ENCODE measurements at regions not wholly inside any gene's neighbourhood (a gene's known extent, or its start where the extent isn't known, plus 50 kb on each side); places are given as distances from the start of the nearest gene placed in this dataset.

DNA sequence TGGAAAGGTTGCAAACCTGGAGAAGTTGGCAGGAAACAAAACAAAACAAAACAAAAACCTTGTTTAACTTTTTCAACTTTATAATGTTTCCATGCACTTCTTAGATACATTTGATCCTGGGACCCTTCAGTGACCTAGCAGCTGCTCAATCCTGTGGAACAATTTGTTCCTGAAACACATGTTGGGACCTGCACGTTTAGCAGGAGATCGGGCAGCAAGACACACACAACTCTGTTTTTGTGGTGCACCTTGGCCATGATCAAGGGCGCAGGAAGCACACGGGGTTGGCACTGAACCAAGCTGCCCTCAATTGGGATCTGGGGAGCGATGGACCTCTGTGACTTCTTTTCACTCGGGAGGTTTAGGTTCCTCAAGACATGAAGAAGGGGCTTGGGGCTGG lies 268.7 kb downstream of the LOXHD1 start:
- no peak for DNase-seq

DNA sequence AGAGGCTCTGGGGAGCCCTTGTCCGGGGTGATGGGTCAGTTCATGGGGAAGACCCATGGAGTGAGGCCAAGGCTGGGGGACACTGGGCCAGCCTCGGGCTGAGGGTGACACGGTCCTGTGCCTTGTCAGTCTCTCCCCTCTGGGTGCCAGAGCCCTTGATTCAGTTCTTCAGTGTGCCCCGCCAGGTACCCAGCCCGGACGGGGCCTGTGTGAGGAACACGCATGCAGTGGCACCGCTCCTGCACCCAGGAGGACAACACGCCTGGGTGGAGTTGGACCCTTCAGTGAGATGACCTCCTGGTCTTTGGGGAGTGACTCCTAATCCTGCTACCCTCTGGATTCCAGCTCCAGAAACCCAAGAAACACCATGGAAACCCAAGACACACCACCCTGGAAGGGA lies 264.4 kb downstream of the LOXHD1 start:
- DNase-seq = no peak

DNA sequence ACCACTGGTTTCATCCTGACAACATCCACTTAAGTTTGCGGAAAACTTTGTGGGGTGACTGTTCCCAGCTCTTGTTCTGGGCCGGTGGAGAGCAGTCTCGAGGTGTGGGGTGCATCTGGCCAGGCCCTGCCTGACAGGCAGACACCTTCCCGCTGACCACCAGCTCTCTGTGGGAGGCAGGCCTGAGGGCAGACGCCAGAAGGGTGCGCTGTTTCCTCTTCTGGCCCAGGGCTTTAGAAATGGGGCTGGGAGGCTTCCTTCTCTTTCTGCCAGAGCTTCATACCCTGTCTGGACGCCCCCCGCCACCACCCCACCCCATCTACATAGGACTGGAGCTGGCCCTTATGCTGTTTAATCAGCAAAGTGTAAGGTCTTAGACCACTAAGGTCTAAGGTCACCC lies 263.8 kb downstream of the LOXHD1 start:
- no peak for DNase-seq

DNA sequence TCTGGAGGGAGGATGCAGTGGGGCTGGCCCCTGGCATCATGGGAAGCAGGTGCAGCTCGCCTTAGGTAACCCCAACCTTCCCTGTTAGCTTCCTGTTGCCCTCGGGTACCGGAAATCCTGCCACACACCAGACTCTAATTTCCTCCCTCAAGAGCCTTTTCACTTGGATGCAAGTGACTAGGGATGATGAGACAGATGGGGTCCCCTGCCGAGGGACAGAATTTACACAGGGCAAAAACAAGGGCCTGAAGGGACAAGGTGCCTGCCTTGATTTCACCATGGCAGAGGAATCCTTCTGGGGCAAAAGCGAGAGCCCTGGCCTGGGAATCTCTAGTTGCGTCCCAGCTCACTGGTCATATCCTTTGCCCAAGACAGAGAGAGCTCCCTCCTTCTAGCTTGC lies 263.1 kb downstream of the LOXHD1 start:
- no peak for DNase-seq

DNA sequence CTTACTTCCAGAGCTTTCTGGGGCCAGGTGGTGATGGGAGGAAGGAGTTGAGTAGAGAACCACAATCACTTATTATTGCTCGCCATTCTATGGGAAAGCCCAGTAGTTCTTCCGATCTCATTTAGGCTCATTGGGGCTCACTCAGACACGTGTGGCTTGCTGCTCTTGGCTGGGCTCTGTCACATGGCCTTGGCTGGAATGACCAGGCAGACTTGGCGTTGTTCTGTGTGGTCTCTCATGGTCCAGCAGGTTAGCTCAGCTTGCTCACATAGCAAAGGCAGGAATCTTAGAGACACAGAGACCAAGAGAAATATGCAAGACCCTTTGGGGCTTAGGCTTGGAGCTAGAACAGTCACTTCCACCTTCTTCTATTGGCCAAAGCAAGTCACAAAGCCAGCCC lies 261.2 kb downstream of the LOXHD1 start:
- no peak for DNase-seq

DNA sequence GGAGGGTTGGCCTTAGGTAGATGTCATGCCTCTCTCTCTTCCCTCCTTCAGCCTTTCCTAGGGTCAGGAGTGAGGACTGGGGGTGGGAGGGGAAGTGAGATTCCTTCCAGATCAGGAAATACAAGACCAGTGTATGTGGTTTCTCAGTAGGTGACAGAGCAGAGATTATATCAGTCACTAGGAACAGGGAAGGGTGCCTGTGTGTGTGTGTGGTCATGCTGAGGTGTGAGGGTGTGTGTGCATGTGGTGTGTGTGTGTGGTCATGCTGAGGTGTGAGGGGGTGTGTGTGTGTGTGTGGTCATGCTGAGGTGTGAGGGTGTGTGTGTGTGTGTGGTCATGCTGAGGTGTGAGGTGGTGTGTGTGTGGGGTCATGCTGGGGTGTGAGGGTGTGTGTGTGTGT lies 259.8 kb downstream of the LOXHD1 start:
- no peak for DNase-seq

DNA sequence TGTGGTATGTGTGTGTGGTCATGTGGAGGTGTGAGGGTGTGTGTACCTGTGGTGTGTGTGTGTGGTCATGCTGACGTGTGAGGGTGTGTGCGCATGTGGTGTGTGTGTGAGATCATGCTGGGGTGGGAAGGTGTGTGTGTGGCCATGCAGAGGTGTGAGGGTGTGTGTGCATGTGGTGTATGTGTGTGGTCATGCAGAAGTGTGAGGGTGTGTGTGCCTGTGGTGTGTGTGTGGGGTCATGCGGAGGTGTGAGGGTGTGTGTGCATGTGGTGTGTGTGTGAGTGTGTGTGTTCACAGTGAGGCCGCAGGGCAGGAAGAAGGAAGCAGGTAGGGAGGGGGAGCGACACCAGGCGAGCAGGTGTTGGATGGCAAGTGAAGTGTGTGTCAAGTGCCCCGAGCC lies 259.0 kb downstream of the LOXHD1 start:
- no peak for DNase-seq

DNA sequence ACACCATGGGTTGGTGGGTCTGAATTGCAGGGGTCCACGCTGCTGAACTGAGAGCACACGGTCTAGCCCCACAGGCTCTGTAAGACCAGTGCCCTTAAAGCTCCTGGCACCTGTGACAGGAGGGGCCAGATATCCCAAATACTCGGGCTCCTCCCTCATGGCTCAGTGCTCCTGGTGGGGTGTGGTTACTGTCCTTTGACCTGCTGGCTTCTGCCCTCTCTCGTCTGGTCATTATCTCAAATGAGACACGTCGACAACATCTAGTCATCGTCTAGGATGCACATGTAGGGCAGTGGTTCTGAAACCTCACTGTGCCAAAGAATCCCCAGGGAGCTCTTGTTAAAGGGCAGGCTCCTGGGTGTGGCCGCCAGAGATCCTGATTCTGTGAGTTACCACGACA lies 258.4 kb downstream of the LOXHD1 start:
- no peak for DNase-seq

DNA sequence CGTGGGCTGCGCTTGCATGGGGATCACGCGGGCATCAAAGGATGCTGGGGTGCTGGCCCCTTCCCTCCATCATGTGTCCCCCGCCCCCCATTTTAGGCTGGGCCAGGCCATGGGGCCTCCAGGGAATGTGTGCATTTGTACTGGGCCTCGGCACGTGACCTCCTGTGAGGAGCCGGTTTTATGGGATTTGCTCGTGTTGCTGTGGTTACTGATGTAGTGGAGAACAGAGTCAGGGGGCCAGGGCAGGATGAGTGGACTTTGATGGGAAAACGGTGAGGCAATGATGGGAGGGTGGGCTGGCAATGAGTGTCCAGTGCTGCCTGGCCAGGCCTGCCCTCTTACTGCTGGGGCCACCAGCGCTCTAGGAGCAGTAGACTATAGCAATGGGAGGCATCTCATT lies 257.7 kb downstream of the LOXHD1 start:
- DNase-seq = no peak

DNA sequence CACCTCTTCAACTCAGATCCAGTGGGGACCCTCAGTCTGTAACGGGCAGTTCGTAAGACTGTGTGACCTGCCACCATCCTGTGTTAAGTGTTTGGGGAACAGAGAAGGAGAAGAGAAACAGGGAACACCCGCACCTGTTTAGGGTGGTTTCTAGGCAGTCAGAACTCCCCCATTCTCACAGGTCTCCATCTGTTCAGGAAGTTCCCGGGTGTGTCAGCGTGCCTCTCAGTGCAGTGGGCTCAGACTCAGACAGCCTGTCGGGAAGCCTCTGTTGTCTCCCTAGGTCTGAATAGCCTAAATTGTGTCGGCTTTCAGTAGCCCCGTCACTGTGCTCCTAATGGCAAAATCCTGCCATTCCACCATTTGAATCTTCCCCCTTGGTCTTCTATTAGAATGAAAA lies 256.6 kb downstream of the LOXHD1 start:
- no peak for DNase-seq

DNA sequence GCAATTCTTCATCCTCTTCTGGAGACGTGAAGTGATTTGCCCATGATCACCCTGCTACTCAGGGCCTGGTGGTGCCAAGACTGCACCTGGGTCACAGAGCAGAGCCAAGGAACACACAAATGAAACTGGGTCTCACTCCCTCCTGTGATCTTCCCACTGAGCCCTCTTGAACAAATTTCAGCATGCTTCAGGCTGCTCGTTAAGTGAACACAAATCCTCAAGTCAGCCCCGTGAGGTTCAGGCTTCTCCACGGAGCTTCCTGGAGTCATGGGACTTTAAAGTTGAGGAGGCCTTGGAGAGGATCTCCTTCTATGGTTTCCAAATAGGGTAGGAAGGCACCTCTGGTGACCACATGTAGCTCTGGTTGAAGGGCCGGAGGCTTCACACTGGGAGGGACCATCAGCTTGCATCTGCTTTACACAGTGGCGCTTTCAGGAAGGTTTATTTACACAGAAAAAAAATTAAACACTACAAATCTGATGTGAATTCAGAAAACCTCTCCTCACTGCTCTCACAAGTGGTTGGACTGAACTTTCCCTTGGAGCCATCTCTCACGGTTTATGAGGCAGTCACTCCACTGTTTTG lies 255.4 kb downstream of the LOXHD1 start:
- no peak for DNase-seq

DNA sequence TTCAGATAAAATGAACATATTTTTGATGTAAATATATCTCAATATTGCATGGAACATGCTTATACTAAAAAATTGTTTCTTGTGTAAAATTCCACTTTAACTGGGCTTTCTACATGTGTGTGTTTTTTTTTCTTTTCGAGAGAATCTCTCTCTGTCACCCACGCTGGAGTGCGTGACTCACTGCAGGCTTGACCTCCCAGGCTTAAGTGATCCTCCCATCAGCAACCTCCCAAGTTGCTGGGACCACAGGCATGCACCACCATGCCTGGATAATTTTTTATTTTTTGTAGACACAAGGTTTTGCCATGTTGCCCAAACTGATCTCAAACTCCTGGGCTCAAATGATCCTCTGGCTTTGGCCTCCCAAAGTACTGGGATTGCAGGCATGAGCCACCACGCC lies 254.6 kb downstream of the LOXHD1 start:
- DNase-seq = no peak

DNA sequence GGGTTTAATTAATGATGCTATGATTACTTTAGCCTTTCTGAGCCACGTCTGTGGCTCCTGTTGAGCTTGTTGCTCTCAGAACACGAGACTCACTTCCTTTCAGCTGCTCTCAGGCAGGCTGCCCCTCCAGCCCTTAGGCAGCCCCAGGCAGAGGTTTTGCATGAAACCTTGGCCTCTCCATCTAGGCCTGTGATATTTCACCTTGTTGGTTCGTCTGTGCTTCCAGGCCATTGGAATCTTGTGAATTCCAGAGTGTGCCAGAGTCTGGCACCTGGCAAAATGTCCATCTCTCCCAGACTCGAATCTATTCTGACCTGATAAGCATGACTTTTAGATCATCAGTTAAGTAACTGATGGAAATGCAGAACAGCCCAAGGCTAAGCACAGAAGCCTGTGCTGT lies 254.1 kb downstream of the LOXHD1 start:
- DNase-seq = no peak

DNA sequence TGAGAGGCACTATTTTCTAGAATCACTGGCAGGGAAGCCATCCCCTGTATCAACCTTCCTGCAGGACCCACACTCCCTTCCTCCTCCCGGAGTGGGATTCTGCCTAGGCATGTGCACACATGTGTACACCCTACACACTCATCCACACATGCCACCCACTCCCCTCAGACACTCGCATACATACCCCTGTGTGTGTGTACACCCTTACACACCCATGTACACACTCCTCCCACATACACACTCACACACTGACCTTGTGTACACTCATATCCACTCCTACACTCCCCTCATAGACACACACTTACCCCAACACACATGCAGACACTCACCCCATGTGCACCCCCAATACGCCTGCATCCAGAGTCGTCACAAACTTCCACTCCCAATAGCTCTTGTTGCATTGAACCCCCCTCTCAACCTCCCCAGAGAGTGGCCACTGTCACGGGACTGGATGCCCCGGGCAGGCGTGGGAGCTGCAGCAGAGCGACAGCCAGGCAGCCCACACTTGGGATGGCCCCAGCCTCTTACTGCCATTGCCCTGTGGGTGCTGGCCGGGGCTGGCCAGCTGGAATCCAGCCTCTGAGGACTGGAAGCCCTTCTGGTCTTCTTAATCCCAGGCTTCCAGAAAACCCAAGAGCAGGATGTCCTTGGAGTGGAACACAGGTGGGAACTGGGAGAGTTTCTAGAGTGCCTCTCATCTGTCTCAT lies 251.0 kb downstream of the LOXHD1 start:
- DNase-seq = no peak

DNA sequence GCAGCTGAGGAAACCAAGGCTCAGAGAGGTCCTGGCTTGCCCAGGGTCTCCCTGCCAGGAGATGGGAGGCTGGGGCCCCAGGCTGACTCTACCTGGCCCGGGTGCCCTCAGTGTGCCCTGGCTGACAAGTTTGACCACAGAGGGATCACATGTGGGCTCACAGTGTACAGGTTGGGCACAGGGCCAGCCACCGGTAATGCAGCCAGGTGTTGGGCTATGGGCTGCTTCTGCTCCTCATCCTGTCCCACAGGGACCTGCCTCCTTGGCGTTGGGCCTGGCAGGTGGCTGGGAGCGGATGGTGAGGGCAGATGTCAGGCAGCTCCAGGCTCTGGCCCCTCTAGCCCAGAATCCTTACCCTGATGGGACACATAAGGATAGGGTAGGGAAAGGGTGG lies 250.5 kb downstream of the LOXHD1 start:
- DNase-seq = no peak

DNA sequence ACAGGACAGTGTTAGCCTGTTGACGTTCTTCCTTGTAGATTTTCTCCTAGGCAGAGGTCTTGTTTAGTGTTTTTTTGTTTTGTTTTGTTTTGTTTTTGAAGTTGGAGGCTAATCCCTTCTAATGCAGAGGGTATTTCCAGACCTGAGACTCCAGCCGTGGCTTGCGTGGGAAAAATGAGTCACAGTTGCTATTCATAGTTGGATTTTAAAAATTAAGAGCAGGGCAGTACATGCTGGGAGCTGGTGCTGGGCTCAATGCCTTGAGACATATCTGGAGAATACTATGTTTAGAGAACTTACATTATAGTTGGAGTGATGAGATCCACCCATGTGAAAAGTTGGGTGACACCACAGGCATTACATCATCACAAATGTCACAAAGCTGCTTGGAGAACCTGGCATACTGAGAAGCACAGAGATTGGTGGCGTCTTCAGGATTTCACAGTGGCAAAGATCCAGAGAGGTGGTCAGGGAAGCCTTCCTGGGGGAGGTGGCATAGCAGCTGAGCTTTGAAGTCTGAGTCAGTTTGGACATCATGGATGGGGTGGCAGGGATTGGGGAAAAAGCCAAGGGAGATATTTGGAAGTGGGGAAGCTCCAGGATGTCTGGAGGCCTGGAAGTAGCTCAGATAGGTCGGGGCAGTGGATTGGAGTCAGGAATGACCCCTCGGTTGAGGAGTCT lies 249.4 kb downstream of the LOXHD1 start:
- no peak for DNase-seq

DNA sequence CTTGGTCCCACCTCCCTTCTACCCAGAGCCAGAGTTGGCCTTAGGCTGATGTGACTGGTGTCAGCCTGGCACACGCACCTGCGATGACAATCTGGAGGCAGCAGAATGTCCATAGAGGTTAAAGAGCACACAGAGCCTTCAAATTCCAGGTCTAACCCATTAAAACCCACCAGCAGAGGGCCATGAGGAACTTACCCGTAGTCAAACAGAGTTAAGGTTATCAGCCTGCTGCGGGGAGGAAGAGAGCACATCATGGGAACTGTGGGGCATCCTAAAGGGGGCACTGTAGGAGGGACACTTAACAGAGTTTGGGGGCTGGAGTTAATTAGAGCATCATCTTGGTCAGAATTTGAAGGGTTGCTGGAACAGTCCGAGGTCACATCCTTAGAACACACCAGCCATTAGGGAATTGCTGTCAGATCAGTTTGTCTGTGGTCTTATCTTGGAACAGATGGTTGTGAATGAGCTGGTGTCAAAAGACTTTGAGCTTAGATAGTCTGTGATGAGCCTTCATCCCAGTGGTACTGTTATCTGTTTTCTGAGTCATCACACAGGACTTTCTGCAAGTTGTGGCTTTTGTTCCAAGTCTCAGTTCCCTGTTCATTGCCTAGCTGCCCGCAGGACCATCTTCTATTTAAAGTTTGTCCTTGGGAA lies 248.6 kb downstream of the LOXHD1 start:
- no peak for DNase-seq

DNA sequence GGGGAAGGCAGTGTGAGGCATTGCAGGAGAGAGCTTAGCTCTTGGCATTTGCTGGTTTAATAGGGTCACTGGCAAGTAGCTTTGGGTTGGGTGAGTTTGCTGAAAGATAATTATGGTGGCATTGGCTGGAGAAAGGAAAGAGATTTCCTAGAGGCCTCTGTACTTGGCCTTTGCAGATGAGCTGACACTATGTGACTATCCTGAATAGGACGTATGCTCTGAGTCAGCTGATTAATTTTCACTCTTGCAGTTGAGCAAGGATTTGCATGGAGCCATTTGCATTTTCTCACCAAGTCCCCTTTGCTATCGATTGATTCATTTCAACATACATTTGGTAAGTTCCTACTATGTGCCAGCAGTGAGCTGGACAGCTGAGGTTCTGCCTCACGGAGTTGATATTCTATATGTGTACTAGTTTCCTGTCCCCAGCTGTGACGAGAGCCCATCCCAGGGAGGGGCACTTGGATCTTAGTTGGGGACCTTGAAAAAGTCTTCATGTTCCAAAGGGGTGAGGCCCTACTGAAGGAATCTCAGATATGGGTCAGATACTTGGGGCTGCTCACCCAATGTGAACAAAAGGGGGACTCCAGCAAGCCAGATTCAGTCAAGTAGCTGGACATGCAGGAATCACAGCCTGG lies 245.7 kb downstream of the LOXHD1 start:
- no peak for DNase-seq

DNA sequence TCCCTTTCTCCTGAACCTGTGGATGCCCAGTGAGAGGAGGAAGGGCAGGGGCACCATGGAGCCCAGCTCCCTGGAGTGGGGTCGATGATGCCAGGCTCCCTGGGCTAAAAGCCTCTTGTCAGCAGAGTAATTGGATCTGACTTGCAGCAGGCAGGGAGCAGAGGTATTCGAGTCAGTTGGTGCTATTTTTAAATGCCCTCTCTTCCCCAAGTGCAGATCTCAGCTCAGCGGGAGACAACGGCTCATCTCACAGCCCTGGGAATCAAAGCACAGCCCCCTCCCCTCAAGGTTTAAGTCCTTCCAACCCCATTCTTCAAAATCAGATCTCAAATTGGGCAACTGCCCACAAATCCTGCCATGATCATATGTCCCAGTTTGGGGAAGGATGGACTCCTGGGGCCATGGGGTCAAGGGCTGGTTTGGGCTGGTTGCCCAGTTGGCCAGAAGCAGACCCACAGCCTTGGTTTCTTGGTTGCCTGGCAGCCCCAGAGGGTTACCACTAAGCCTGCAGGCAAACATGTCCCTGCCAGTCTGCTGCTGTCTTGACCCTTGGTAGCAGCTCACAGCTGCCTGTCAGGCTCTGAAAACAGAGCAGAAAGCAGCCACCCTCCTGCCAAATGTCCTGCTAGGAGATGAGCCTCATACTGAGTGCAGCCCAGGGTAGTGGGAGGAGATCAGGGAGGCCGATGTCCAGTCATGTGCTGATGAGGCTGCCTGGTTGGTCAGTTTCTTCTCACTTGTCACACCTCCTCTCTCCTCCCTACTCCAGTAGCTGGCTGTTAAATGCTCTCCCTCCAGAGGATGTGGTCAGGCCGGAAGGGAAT lies 244.9 kb downstream of the LOXHD1 start:
- DNase-seq = peak; percentile 36

DNA sequence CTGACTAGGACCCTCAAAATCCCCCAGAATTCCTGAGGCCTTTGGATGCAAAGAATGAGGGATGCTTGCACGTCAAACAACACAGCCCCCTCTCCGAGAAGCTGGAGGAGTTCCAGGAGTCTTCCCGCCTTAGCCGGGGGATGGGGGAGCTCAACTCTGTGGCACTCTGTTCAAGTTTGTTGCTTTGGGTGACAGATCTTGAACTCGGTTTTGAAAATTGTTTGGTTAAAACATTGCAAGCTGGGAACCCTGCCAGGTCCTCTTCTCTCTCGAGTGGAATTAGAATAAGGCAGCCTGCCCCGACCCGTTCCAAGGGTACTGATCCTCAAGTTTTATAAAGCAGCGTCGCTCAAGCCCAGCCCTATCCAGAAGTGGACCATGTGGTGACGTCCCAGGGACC lies 244.1 kb downstream of the LOXHD1 start:
- DNase-seq = peak; percentile 41

DNA sequence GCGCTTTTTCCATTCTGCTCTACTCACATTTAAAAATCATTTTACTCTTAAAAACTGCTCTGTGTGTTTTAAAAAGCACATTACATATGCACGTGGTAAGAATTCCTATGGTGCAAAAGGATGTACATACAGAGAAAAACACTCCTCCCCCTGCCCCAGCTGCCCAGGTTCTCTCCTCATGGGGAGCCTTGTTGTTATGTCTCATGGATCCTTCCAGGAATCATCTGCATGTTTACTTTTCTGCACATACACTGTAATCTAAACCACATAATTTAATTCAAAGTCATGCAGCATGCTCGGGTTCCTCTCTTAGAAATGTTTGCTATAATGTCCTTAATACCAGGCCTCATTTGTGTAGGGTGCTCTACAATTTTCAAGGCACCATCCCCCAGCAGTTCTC lies 243.3 kb downstream of the LOXHD1 start:
- DNase-seq = no peak

DNA sequence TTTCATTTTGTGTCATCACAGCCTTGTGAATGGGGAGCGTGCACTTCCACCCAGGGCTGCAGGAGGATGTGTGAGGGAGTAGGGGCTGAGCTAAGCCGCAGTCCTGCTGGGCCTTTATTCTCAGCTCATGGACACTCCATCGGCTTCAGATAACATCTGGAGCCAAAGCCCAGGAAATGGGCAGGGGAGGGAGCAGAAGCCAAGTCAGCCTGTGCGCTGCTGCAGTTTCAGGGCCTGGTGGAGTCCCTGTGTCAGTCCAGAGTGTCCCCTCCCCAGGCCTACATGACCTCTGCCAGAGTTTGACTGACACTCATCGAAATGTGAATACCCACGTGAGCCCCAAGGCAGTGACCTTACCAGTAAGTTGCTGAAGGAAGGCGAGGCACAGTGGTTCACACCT lies 242.2 kb downstream of the LOXHD1 start:
- no peak for DNase-seq
